ENCODE measurements at regions not wholly inside any gene's neighbourhood (a gene's known extent, or its start where the extent isn't known, plus 50 kb on each side); places are given as distances from the start of the nearest gene placed in this dataset.

DNA sequence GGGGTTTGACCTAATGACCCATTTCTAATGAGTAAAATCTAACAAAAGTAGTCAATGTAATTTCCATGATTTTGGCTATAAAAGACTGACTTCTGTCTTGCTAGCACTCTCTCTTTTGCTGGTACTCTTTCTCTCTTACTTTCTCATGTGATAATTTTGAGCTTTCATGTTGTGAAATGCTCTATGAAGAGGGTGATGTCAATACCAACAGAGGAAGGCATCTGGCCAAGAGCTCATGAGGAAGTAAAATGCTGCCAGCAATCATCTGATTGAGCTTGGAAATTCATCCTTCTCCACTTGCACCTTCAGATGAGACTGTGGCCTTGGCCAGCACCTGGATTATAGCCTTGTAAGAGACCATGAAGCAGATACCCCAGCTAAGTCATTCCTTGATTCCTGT is 347.7 kb downstream of the HS3ST1 start:
- Histone ChIP-seq H3K4ac (replicated peaks; ENCODE audit: insufficient read length, low read depth, low read length) (no peak overlapping the region), H3K27ac (ENCODE audit: low read depth, low read length) (no peak overlapping the region), H4K5ac (ENCODE audit: insufficient read length, low read depth, low read length) (no peak overlapping the region), H2BK5ac (ENCODE audit: low read depth, low read length) (no peak overlapping the region), H3K79me1 (ENCODE audit: low read depth, low read length) (no peaks in the 10 kb centered on the region), H4K8ac (ENCODE audit: extremely low read depth, insufficient read depth, low read length) (no peak overlapping the region), H2BK15ac (ENCODE audit: low read length) (no peak overlapping the region), H3K23me2 (ENCODE audit: low read depth, low read length) (no peaks in the 10 kb centered on the region), H3K56ac (replicated peaks; ENCODE audit: insufficient read length, low read depth, low read length) (no peak overlapping the region), H2AK5ac (ENCODE audit: low read depth, low read length) (no peak overlapping the region), H3K9me3 (ENCODE audit: insufficient read depth in 2 of 2, low read depth in 1 of 2, low read length in 1 of 2) (no peaks in the 10 kb centered on the region), H3K9ac (replicated peaks in 1 of 4; ENCODE audit: extremely low read depth in 1 of 4, low read depth in 3 of 4, low read length in 3 of 4) (no peak overlapping the region), H4K20me1 (replicated peaks in 1 of 2; ENCODE audit: control insufficient read depth in 1 of 2, insufficient read depth in 2 of 2, low read length in 2 of 2) (no peaks in the 10 kb centered on the region), H3K79me2 (ENCODE audit: control insufficient read depth in 1 of 2, insufficient read depth in 2 of 2, low read length in 2 of 2) (no peaks in the 10 kb centered on the region), H3K23ac (ENCODE audit: insufficient read length) (no peak overlapping the region), H2AFZ (ENCODE audit: low read length) (no peak overlapping the region), H3K14ac (ENCODE audit: insufficient read length) (no peak overlapping the region), H2BK12ac (ENCODE audit: low read depth, low read length) (no peak overlapping the region), H3K36me3 (ENCODE audit: control insufficient read depth in 2 of 4, insufficient read depth in 4 of 4, low read length in 3 of 4) (no peaks in the 10 kb centered on the region), H2BK20ac (ENCODE audit: low read length) (no peak overlapping the region), H3K27me3 (replicated peaks in 1 of 4; ENCODE audit: control insufficient read depth in 3 of 4, extremely low read depth in 1 of 4, insufficient read depth in 3 of 4, low read length in 3 of 4) (no peaks in the 10 kb centered on the region), H2BK120ac (replicated peaks; ENCODE audit: low read depth, low read length) (no peak overlapping the region), H3K4me3 (ENCODE audit: extremely low read depth in 1 of 4, insufficient read depth in 2 of 4, low read depth in 3 of 4, low read length in 4 of 4) (no peak overlapping the region), H3K4me1 (replicated peaks in 1 of 4; ENCODE audit: control insufficient read depth in 3 of 4, insufficient read depth in 4 of 4, low read length in 3 of 4) (no peaks in the 10 kb centered on the region), H4K91ac (replicated peaks; ENCODE audit: insufficient read length, low read length) (no peak overlapping the region), H3K4me2 (ENCODE audit: insufficient read depth in 1 of 2, low read depth in 2 of 2, low read length in 2 of 2) (no peak overlapping the region), H3K18ac (ENCODE audit: extremely low read depth, low read length) (no peak overlapping the region)
- ChIA-PET CTCF (ENCODE audit: partially characterized antibody) (interaction anchor here (0.6 to 1.4 kb wide), 4 partner anchors 10 to 190 kb away, joined by 3 read pairs; no protein-coding TSS in a partner anchor), POLR2A (ENCODE audit: partially characterized antibody) (no interaction called here)
- DNase-seq (ENCODE audit: low read depth in 1 of 2, low spot score in 2 of 2), result no peak
- TF ChIP-seq GTF2F1 (IDR thresholded peaks at IDR 0.05; ENCODE audit: borderline replicate concordance, low read depth, low read length) (no peak), NANOG (IDR thresholded peaks at IDR 0.05; ENCODE audit: insufficient read depth, low read depth, low read length, poor library complexity, severe bottlenecking) (no peak), POLR2AphosphoS5 (IDR thresholded peaks at IDR 0.05; ENCODE audit: low read depth, low read length) (no peak), TAF7 (optimal IDR thresholded peaks at IDR 0.05; ENCODE audit: borderline replicate concordance, low read depth, low read length) (no peak), EGR1 (IDR thresholded peaks at IDR 0.05; ENCODE audit: borderline replicate concordance, low read depth, low read length) (no peak)
- FAIRE-seq, result no peak

Data from H1 (cell line).